Body of pancreas (tissue), 4 donors: ENCODE measurements at regions not wholly inside any gene's neighbourhood (a gene's known extent, or its start where the extent isn't known, plus 50 kb on each side); places are given as distances from the start of the nearest gene placed in this dataset.

Source experiments
- ATAC-seq: fragments of 150-250 bp; one replicate; pipeline ENCODE4 v1.9.1; 2016
- DNase-seq, 4 donors: peaks; one replicate each; pipeline ENCODE4 v3.0.0-alpha.2; 2019
- H3K27ac ChIP-seq, 4 donors: fragments of 200-600 bp; sonication (generic); 1 replicate in 3 of 4; 2 replicates in 1 of 4; pipeline versions ENCODE4 v1.5.1 to v1.6.1; 2016 to 2019; ENCODE audit warnings: mild to moderate bottlenecking in 1 of 4, mixed read lengths in 1 of 4, moderate library complexity in 1 of 4
- H3K27me3 ChIP-seq, 2 donors: fragments of 200-600 bp; sonication (generic); one replicate each; pipeline ENCODE4 v1.6.0; 2016; ENCODE audit warnings: mild to moderate bottlenecking in 1 of 2
- H3K36me3 ChIP-seq, 2 donors: fragments of 200-600 bp; sonication (generic); replicated peaks in 1 of 2; 2 replicates each; pipeline ENCODE4 v1.5.1; 2016; ENCODE audit warnings: low read depth in 2 of 2; ENCODE audit not compliant: insufficient read depth in 1 of 2
- H3K4me1 ChIP-seq: fragments of 200-600 bp; sonication (generic); one replicate; pipeline ENCODE4 v1.6.0; 2016
- H3K4me3 ChIP-seq, 2 donors: fragments of 200-600 bp; sonication (generic); 1 replicate in 1 of 2; 2 replicates in 1 of 2; pipeline ENCODE4 v1.5.1; 2016 to 2019
- H3K9me3 ChIP-seq, 3 donors: fragments of 200-600 bp; sonication (generic); 1 replicate in 2 of 3; 2 replicates in 1 of 3; pipeline ENCODE4 v1.5.1; 2016
- CTCF ChIP-seq, 7 experiments: fragments of 450-650 bp in 4 of 7; fragments of 200-600 bp in 3 of 7; sonication (generic) in 3 of 7; IDR thresholded peaks; one replicate each; pipeline ENCODE4 v1.5.1; 2016 to 2019; ENCODE audit warnings: antibody characterized with exemption in 7 of 7
- POLR2A ChIP-seq, 3 donors: fragments of 450-650 bp; IDR thresholded peaks; one replicate each; pipeline ENCODE4 v1.6.1; 2016; ENCODE audit warnings: antibody characterized with exemption in 3 of 3, mild to moderate bottlenecking in 2 of 3
- WGBS, 2 donors: methylation state at CpG; one replicate each; pipeline ENCODE4 v1.1.5; 2017; 5-methylcytosine and 5-hydroxymethylcytosine counted together
- intact Hi-C: fragments of 100-400 bp; cut with DNase I; formaldehyde crosslinking; loops from one replicate; pipeline ENCODE4 v1.15.1; 2023

DNA sequence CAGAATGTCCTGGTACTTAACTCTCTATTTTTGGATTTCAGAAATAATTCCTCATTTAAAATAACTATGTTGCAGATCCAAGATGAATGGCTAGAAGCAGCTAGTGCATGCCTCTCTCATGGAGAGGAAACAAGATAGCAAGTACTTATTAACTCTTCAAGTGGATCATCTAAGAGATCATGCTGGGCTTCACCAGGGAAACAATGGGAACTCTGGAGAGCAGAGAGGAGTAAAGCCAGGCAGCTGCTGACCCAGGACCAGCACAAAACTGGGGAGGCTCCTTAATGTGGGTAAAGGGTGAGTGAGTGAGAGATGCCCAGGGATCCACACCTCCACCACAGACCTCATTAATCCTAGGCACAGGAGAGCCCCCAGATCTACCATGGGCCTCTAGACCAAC, 897.8 kb upstream of the ACO1 start:
- Histone ChIP-seq H3K27me3 (no peaks in the 10 kb centered on the region), H3K27ac (no peak overlapping the region), H3K4me1 (no peaks in the 10 kb centered on the region), H3K4me3 (no peak overlapping the region), H3K9me3 (no peaks in the 10 kb centered on the region), H3K36me3 (no peaks in the 10 kb centered on the region)
- ATAC-seq = no peak
- no peak for DNase-seq
- intact Hi-C loops = no loop called here
- TF ChIP-seq CTCF (IDR thresholded peaks at IDR 0.05) (no peak), POLR2A (IDR thresholded peaks at IDR 0.05) (no peak)

DNA sequence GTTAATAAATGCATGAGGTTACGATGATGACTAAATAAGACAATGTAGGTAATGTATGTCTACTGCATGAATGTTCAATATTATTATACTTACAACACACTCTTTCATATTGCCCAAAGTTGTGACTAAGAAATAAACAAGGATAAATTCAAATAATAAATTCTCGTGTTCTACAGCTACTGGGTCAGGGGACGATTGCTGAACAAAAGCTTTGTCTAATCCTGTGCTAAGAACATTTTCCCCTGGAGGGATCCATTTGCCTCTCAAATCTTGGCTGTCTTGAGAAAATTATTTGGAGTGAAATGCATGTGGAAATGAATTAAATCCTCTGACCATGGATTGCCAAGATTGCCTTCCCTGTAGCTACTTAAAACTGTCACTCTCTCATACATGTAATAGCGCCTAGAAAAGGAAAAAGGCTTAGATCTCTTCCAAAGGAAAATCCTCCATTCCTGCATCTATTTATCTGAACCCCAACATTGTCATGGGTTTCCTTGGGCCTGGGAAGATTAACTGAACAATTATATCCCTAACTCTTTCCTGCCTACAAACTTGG, 893.8 kb upstream of the ACO1 start:
- intact Hi-C loops = no loop called here
- TF ChIP-seq CTCF (IDR thresholded peaks at IDR 0.05) = no peak
- TF ChIP-seq POLR2A (IDR thresholded peaks at IDR 0.05) = no peak
- Histone ChIP-seq H3K4me3 (no peak overlapping the region), H3K9me3 (no peaks in the 10 kb centered on the region), H3K27ac (no peak overlapping the region), H3K4me1 (no peaks in the 10 kb centered on the region), H3K27me3 (no peaks in the 10 kb centered on the region), H3K36me3 (no peaks in the 10 kb centered on the region)
- no peak for ATAC-seq
- DNase-seq = no peak
- WGBS, 2 donors = 62 to 69% methylated on average over 4 of the region's 4 CpGs

DNA sequence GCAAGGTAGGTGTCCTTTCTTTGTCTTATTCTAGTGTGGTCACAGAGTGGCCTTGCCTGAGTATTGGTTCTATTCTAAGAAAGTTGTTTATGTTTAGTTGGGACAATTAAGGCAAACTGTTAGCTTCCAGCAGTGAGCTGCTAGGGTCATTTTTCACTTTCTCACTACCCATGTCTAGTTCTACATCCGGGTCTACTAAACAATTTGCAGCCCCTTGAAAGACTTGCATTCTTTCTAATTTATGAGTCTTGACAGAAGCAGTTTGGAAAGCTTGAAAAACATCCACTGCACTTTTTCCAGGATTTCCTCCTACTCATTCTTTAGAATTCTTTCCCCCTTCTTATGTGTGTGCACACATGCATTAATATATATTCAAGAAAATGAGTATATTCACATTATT, 892.2 kb upstream of the ACO1 start:
- H3K9me3 ChIP-seq = no peaks in the 10 kb centered on the region
- TF ChIP-seq CTCF (IDR thresholded peaks at IDR 0.05) (no peak), POLR2A (IDR thresholded peaks at IDR 0.05) (no peak)
- no peak overlapping the region for H3K27ac ChIP-seq
- ATAC-seq = no peak
- DNase-seq = no peak
- 11 to 15% methylated on average over 1 of the region's 1 CpG for WGBS, 2 donors
- no peaks in the 10 kb centered on the region for H3K27me3 ChIP-seq
- H3K36me3 ChIP-seq = no peaks in the 10 kb centered on the region
- H3K4me1 ChIP-seq = no peaks in the 10 kb centered on the region
- H3K4me3 ChIP-seq = no peak overlapping the region
- intact Hi-C loops = no loop called here

GRCh38 chr9:31500422-31500821, 884.0 kb upstream of the ACO1 start:
- Histone ChIP-seq H3K9me3 (no peaks in the 10 kb centered on the region), H3K27ac (no peak overlapping the region), H3K36me3 (no peaks in the 10 kb centered on the region), H3K27me3 (no peaks in the 10 kb centered on the region), H3K4me3 (no peak overlapping the region), H3K4me1 (no peaks in the 10 kb centered on the region)
- intact Hi-C loops = no loop called here
- WGBS, 2 donors = 79 to 81% methylated on average over 1 of the region's 1 CpG
- ATAC-seq (no peak), DNase-seq (no peak)
- TF ChIP-seq CTCF (IDR thresholded peaks at IDR 0.05) (no peak), POLR2A (IDR thresholded peaks at IDR 0.05) (no peak)

DNA sequence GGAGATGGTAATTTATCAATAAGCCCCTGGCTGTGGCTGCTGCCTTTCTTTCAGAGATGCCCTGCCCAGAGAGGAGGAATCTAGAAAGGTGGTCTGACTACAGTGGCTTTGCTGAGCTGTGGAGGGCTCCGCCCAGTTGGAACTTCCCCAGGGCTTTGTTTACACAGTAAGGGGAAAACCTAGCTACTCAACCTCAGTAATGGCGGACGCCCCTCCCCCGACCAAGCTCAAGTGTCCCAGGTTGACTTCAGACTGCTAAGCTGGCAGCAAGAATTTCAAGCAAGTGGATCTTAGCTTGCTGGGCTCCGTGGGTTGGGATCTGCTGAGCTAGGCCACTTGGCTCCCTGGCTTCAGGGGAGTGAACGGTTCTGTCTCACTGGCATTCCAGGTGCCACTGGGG, 865.4 kb upstream of the ACO1 start:
- H3K36me3 ChIP-seq = no peaks in the 10 kb centered on the region
- no peaks in the 10 kb centered on the region for H3K4me1 ChIP-seq
- H3K4me3 ChIP-seq = no peak overlapping the region
- intact Hi-C loops = no loop called here
- no peak overlapping the region for H3K27ac ChIP-seq
- peak in 1 of 4 donors; percentile 5 for DNase-seq
- no peak for TF ChIP-seq POLR2A (IDR thresholded peaks at IDR 0.05)
- TF ChIP-seq CTCF (IDR thresholded peaks at IDR 0.05) = no peak
- 62% methylated on average over 6 of the region's 6 CpGs; no CpG with 5 or more reads in 1 of the 2 donors for WGBS, 2 donors
- no peak for ATAC-seq
- H3K9me3 ChIP-seq = no peaks in the 10 kb centered on the region
- H3K27me3 ChIP-seq = no peaks in the 10 kb centered on the region
